Suprapubic skin (tissue), 3 donors: ENCODE measurements at regions not wholly inside any gene's neighbourhood (a gene's known extent, or its start where the extent isn't known, plus 50 kb on each side); places are given as distances from the start of the nearest gene placed in this dataset.

Experiments
- CTCF ChIP-seq, 2 donors: fragments of 200-600 bp in 1 of 2; fragments of 450-650 bp in 1 of 2; sonication (generic) in 1 of 2; IDR thresholded peaks; one replicate each; pipeline ENCODE4 v1.5.1; 2016 to 2019; ENCODE audit warnings: antibody characterized with exemption in 2 of 2, mild to moderate bottlenecking in 1 of 2, moderate library complexity in 1 of 2
- EP300 ChIP-seq: sonication (generic); formaldehyde crosslinking; IDR thresholded peaks from one replicate; pipeline ENCODE4 v1.6.1; 2017; ENCODE audit warnings: antibody characterized with exemption
- POLR2A ChIP-seq, 2 donors: fragments of 450-650 bp; IDR thresholded peaks; one replicate each; pipeline ENCODE4 v1.6.1; 2017; ENCODE audit warnings: antibody characterized with exemption in 2 of 2, mild to moderate bottlenecking in 2 of 2, moderate library complexity in 2 of 2

DNA sequence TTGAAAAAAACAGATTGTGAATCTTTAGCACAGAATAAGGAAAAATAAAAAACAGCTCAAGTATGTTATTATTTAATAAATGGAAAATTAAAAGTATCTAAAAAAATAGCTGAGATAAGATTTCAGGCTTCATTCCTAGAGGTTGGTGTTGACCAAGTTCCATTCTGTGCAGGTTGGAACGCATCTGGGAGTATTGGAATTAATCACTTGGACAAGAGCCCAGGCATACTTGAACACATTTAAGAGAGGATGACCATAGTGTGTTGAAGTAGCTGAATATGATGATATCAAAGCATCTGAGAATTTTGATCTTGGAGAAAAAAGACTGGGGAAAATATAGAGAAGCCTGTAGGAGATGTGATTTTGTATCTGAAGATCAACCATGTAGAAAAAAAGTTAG is 54.6 kb upstream of the VCX start:
- no peak for TF ChIP-seq CTCF (IDR thresholded peaks at IDR 0.05)
- no peak for TF ChIP-seq EP300
- no peak for TF ChIP-seq POLR2A (IDR thresholded peaks at IDR 0.05)
